ENCODE measurements at regions not wholly inside any gene's neighbourhood (a gene's known extent, or its start where the extent isn't known, plus 50 kb on each side); places are given as distances from the start of the nearest gene placed in this dataset.

DNA sequence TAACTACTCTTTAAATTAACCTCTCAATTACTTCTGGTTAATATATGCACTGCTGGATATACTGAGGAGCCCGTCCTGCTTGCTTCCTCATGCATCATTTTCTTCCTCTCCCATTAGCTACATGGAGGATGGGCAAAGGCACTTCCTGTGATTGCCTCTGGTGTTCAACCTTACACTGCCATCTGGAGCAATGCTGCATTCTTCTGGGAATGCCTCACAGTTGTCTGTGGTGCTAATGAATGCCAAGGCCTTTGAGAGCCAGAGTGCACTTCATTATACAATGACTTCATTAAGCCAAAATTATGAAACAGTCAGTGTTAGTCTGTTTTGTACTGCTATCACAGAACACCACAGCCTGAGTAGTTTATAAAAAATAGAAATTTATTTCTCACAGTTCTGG is 134.8 kb upstream of the DOCK10 start:
- TF ChIP-seq, protein P1, sequence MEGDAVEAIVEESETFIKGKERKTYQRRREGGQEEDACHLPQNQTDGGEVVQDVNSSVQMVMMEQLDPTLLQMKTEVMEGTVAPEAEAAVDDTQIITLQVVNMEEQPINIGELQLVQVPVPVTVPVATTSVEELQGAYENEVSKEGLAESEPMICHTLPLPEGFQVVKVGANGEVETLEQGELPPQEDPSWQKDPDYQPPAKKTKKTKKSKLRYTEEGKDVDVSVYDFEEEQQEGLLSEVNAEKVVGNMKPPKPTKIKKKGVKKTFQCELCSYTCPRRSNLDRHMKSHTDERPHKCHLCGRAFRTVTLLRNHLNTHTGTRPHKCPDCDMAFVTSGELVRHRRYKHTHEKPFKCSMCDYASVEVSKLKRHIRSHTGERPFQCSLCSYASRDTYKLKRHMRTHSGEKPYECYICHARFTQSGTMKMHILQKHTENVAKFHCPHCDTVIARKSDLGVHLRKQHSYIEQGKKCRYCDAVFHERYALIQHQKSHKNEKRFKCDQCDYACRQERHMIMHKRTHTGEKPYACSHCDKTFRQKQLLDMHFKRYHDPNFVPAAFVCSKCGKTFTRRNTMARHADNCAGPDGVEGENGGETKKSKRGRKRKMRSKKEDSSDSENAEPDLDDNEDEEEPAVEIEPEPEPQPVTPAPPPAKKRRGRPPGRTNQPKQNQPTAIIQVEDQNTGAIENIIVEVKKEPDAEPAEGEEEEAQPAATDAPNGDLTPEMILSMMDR (CRISPR knock-in tag; IDR thresholded peaks at IDR 0.05): no peak
- TF ChIP-seq POLR2A (IDR thresholded peaks at IDR 0.05; ENCODE audit: insufficient read depth in 1 of 2, low read depth in 2 of 2, low read length in 2 of 2) (no peak), TRIM24 (CRISPR knock-in tag; IDR thresholded peaks at IDR 0.05) (no peak), RAD51 (IDR thresholded peaks at IDR 0.05; ENCODE audit: borderline replicate concordance) (no peak), NKX3-1 (CRISPR knock-in tag; IDR thresholded peaks at IDR 0.05) (no peak), FOSL2 (CRISPR knock-in tag; IDR thresholded peaks at IDR 0.05) (no peak), TEAD2 (CRISPR knock-in tag; IDR thresholded peaks at IDR 0.05) (no peak), TP53 (CRISPR knock-in tag; conservative IDR thresholded peaks at IDR 0.05) (no peak)
